ENCODE measurements at regions not wholly inside any gene's neighbourhood (a gene's known extent, or its start where the extent isn't known, plus 50 kb on each side); places are given as distances from the start of the nearest gene placed in this dataset.

GRCh38 chr5:3738919-3739318 lies 143.3 kb downstream of the IRX1 start:
- ATAC-seq (ENCODE audit: low read depth) (no peak), DNase-seq (ENCODE audit: low spot score) (no peak)
- Histone ChIP-seq H3K36me3 (ENCODE audit: low read depth) (no peaks in the 10 kb centered on the region), H3K4me3 (ENCODE audit: severe bottlenecking) (no peak overlapping the region), H3K27ac (ENCODE audit: poor library complexity, severe bottlenecking) (no peak overlapping the region), H3K4me1 (ENCODE audit: insufficient read depth, poor library complexity, severe bottlenecking) (peaks cover 29% of the 10 kb centered on the region), H3K9me3 (ENCODE audit: severe bottlenecking) (no peaks in the 10 kb centered on the region), H3K27me3 (ENCODE audit: insufficient read depth, poor library complexity, severe bottlenecking) (no peaks in the 10 kb centered on the region)
- no peak for TF ChIP-seq CTCF (IDR thresholded peaks at IDR 0.05; ENCODE audit: poor library complexity, severe bottlenecking)

- peak overlapping the region; percentile 97 for H3K27ac ChIP-seq (ENCODE audit: poor library complexity, severe bottlenecking)
- no peaks in the 10 kb centered on the region for H3K27me3 ChIP-seq (ENCODE audit: insufficient read depth, poor library complexity, severe bottlenecking)
- H3K4me3 ChIP-seq (ENCODE audit: severe bottlenecking), result no peak overlapping the region
- TF ChIP-seq CTCF (IDR thresholded peaks at IDR 0.05; ENCODE audit: poor library complexity, severe bottlenecking), result no peak
- DNase-seq (ENCODE audit: low spot score) (peak; percentile 90), ATAC-seq (ENCODE audit: low read depth) (peak; percentile 91)
- no peaks in the 10 kb centered on the region for H3K36me3 ChIP-seq (ENCODE audit: low read depth)
- H3K4me1 ChIP-seq (ENCODE audit: insufficient read depth, poor library complexity, severe bottlenecking), result peaks cover 29% of the 10 kb centered on the region
- H3K9me3 ChIP-seq (ENCODE audit: severe bottlenecking), result no peaks in the 10 kb centered on the region
Measured at GRCh38 chr5:3740546-3741373, 145.1 kb downstream of the IRX1 start.

- no peak overlapping the region for H3K4me3 ChIP-seq (ENCODE audit: severe bottlenecking)
- H3K36me3 ChIP-seq (ENCODE audit: low read depth), result no peaks in the 10 kb centered on the region
- H3K27ac ChIP-seq (ENCODE audit: poor library complexity, severe bottlenecking), result peak overlapping the region; percentile 97
- H3K4me1 ChIP-seq (ENCODE audit: insufficient read depth, poor library complexity, severe bottlenecking), result peaks cover 29% of the 10 kb centered on the region
- no peak for TF ChIP-seq CTCF (IDR thresholded peaks at IDR 0.05; ENCODE audit: poor library complexity, severe bottlenecking)
- no peaks in the 10 kb centered on the region for H3K9me3 ChIP-seq (ENCODE audit: severe bottlenecking)
- H3K27me3 ChIP-seq (ENCODE audit: insufficient read depth, poor library complexity, severe bottlenecking), result no peaks in the 10 kb centered on the region
- peak; percentile 91 for DNase-seq (ENCODE audit: low spot score)
- peak; percentile 88 for ATAC-seq (ENCODE audit: low read depth)
Measured at GRCh38 chr5:3741374-3741770, 145.7 kb downstream of the IRX1 start.

DNA sequence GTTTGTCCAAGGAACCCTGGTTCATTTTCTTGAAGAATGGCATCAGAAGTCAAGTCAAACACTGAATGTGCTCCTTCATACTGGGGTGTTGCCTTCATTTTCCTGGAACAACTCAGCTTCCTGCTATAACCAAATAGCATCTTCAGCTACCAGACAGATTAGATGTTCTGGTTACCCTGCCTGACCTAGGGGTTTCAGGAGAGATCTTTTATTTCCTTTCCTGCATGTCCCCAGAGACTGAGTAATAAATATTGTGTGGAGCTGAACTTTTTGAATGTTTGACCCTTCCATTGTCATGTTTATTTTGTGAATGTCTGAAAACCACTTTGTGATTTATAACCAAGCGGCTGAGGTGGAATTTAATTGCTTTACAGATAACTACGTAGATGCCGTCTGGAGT lies 147.1 kb downstream of the IRX1 start:
- no peaks in the 10 kb centered on the region for H3K36me3 ChIP-seq (ENCODE audit: low read depth)
- peaks cover 6% of the 10 kb centered on the region for H3K9me3 ChIP-seq (ENCODE audit: severe bottlenecking)
- no peak for TF ChIP-seq CTCF (IDR thresholded peaks at IDR 0.05; ENCODE audit: poor library complexity, severe bottlenecking)
- no peaks in the 10 kb centered on the region for H3K27me3 ChIP-seq (ENCODE audit: insufficient read depth, poor library complexity, severe bottlenecking)
- no peak for ATAC-seq (ENCODE audit: low read depth)
- H3K27ac ChIP-seq (ENCODE audit: poor library complexity, severe bottlenecking), result peak overlapping the region; percentile 97
- DNase-seq (ENCODE audit: low spot score), result no peak
- H3K4me3 ChIP-seq (ENCODE audit: severe bottlenecking), result no peak overlapping the region
- peaks cover 29% of the 10 kb centered on the region for H3K4me1 ChIP-seq (ENCODE audit: insufficient read depth, poor library complexity, severe bottlenecking)

- DNase-seq (ENCODE audit: low spot score), result no peak
- H3K4me3 ChIP-seq (ENCODE audit: severe bottlenecking), result no peak overlapping the region
- no peaks in the 10 kb centered on the region for H3K27me3 ChIP-seq (ENCODE audit: insufficient read depth, poor library complexity, severe bottlenecking)
- H3K4me1 ChIP-seq (ENCODE audit: insufficient read depth, poor library complexity, severe bottlenecking), result no peaks in the 10 kb centered on the region
- TF ChIP-seq CTCF (IDR thresholded peaks at IDR 0.05; ENCODE audit: poor library complexity, severe bottlenecking), result no peak
- ATAC-seq (ENCODE audit: low read depth), result no peak
- no peak overlapping the region for H3K27ac ChIP-seq (ENCODE audit: poor library complexity, severe bottlenecking)
- H3K36me3 ChIP-seq (ENCODE audit: low read depth), result no peaks in the 10 kb centered on the region
- H3K9me3 ChIP-seq (ENCODE audit: severe bottlenecking), result peaks cover 8% of the 10 kb centered on the region
Measured at GRCh38 chr5:3751846-3752245, 156.2 kb downstream of the IRX1 start.
